GDM1 (cell line): ENCODE measurements at regions not wholly inside any gene's neighbourhood (a gene's known extent, or its start where the extent isn't known, plus 50 kb on each side); places are given as distances from the start of the nearest gene placed in this dataset.
"Not testable (repeated sequence)": the region's sequence is repeated elsewhere in the genome, so short reads cannot be mapped to it uniquely, and the experiment has no call there.

Source experiments
- DNase-seq: peaks from one replicate; lab custom pipeline; 2025; lab: John Stamatoyannopoulos, UW

DNA sequence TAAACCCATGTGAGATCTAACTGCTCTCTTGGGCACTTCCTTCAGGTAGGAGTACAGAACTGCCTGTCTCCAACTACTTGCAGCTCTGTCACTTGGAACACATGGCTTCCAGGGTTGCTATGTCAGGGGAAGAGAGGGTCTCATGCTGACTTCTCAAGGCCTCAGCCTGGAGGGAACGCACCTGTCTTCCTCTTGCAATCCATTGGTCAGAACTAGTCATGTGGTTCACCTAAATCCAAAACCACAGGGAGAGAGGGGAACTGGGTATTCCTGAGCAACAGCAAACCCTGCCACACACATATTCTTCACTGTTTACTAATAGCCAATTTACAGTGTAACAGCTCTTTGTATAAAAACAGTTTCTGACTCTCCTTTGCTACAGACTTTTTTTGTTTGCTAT is 206.1 kb downstream of the KCNJ2 start:
- no peak for DNase-seq

GRCh38 chr17:70375813-70376770 is 206.8 kb downstream of the KCNJ2 start:
- DNase-seq: no peak

DNA sequence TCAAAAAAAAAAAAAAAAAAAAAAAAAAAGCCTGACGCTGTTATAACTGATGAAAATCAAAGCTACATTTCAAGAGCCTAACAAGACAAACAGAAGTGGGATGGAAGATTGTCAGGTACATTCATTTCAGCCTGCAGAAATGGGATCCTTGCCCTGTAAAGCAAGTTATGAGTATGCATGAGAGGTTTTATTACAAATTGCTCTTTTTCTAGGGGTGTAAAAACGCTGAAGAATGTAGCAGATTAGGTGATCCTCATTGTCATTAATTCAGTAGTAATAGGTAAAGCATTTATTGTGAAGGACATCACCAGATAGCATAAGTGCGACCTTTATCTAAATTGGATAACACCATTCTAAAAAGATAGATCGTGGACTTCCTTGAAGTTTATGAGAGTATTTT is 208.3 kb downstream of the KCNJ2 start:
- DNase-seq: no peak

GRCh38 chr17:70378076-70378475 is 208.7 kb downstream of the KCNJ2 start:
- no peak for DNase-seq

DNA sequence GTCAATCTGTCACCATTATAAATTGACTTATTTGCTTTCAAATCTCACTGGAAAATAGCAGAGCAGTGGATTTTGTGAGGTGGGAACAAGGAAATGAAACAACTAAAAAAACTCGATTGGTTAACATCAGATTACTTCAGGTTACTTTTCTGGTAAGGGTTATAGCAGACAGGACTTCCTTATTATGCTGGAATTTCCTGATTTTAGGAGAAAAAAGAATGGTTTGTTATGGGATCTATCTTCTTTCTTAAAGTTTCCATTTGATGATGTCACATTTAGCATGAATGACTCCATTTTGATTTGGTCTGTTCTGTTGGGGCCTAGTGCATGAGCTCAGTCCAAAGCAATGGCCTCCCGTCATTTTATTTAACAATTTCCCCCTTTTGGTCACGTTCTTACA is 210.6 kb downstream of the KCNJ2 start:
- DNase-seq: no peak

DNA sequence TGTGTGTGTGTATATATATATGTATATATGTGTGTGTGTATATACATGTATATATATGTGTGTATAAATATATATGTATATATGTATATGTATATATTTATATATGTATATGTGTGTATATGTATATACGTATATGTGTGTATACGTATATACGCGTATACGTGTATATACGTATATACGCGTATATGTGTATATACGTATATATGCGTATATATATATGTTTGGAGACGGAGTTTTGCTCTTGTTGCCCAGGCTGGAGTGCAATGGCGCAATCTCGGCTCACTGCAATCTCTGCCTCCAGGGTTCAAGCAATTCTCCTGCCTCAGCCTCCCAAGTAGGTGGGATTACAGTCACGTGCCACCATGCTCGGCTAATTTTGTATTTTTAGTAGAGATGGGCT is 212.6 kb downstream of the KCNJ2 start:
- DNase-seq: not testable (repeated sequence)

DNA sequence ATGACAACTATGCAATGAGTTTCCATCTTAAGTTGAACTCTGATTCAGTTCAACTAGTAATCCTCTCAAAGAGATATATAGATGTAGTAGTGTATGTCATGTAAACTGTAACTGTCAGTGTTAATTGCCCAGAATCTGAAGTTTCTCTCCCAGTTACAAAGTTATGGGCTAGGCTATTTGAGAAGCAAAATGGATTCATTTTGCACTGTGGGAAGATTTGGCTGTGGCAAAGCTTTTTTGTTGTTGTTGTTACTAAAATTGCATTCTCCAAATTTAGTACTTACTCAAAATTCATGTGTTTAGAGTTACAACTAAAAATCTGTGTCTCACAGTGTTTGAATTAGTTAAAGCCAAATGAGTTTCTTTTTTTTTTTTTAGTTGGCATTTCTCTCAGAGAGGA is 219.0 kb downstream of the KCNJ2 start:
- no peak for DNase-seq

GRCh38 chr17:70389232-70389757 is 220.0 kb downstream of the KCNJ2 start:
- DNase-seq: not testable (repeated sequence)

GRCh38 chr17:70390049-70390448 is 220.7 kb downstream of the KCNJ2 start:
- DNase-seq: no peak

GRCh38 chr17:70394473-70395232 is 225.3 kb downstream of the KCNJ2 start:
- no peak for DNase-seq

DNA sequence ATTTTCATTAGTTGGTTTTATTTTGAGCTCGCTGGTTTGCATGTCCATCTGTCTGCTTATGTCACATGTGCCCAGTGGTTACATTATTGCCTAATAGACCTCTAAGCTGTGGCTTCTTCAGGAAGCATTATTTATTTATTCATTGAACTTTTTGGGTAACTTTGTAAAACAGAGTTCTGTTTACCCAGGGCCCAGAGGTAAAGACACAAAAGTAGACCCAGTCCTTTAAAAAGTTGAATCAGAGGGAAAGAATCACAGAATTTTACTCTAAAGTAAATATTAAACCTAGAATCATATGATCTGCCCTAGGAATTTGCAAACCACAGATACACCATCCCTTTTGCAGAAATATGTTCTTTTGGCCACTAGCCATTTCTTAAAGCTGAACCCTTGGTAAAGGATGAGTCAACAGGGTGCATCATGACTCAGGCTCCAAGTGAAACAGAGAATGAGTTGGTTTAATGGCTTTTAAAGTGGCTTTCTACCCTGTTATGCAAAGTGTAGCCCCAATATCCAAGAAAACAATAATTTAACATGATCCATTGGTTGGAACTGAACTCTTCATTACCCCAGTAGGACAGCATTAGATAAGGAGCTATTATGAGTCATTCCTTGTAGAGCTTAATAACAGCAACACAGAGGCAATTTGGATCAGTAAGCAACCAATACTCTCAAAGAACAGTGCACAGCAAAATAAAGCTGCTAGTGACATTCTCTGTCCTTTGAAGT is 236.3 kb downstream of the KCNJ2 start:
- DNase-seq: no peak

GRCh38 chr17:70407506-70407905 is 238.2 kb downstream of the KCNJ2 start:
- DNase-seq: no peak

- DNase-seq: no peak
Observed at GRCh38 chr17:70408768-70409167, 239.4 kb downstream of the KCNJ2 start.

GRCh38 chr17:70414300-70414699 is 245.0 kb downstream of the KCNJ2 start:
- no peak for DNase-seq

DNA sequence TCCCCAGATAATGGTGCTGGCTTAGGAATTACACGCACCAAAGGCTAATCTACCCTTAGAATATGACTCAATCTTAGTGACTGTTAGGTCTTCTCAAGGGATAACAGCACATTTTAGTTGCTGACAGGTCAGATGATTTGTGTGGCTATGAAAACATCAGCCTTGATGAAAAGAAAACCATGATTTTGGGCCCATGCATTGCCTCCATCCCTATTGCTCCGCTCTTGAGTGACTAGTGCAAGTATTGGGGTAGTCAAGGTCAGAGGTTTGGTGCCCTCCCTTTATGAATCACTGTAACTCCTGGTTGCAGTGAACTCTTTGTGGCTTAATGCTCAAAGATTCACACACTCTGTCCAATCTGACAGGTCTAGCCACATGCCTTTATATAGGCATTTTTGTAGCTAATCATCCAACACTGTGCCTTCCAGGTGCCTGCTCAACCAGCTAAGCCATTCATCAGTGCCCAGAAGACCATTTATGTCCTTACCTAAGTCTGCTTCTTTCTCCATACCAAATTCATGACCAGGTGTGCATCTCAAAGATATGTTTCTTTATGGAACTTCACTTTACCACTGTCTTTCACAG is 251.6 kb downstream of the KCNJ2 start:
- DNase-seq: no peak

DNA sequence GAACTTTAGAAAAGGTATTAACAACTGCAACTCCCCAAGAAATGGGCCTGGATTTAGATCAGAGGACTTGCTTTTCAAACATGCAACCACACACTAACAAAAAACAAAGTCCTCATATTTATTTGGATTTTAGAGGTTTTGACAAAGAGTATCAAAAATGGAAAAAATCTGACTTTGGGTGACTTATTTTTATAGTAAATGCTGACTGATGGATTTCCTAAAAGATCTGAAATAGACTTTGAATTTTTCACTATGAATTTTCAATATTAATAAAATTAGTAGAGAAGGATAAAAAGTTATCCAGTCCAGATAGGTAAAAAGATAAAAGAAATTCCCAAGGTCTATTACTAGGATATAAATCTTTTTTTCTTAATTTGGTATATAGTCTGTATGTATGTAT is 253.5 kb downstream of the KCNJ2 start:
- DNase-seq: no peak

GRCh38 chr17:70423562-70423961 is 254.2 kb downstream of the KCNJ2 start:
- no peak for DNase-seq

DNA sequence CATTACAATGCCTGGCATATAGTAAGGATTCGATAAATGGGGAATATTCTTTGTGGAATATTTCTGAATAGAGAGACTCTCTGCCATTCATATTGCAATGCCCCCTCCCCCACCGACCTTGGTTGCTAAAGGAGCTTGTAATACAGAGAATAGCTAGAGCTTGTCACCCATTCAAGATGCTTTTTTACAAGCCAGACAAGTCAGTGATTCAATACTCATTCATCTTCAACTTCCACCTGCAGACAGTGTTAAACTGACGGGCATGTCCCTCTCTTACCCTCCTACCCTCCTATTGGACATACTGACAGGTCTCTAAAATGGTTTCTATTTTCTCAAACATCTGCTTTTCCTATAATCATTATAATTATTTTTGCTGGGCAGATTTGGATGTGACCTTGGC is 257.4 kb downstream of the KCNJ2 start:
- no peak for DNase-seq

DNA sequence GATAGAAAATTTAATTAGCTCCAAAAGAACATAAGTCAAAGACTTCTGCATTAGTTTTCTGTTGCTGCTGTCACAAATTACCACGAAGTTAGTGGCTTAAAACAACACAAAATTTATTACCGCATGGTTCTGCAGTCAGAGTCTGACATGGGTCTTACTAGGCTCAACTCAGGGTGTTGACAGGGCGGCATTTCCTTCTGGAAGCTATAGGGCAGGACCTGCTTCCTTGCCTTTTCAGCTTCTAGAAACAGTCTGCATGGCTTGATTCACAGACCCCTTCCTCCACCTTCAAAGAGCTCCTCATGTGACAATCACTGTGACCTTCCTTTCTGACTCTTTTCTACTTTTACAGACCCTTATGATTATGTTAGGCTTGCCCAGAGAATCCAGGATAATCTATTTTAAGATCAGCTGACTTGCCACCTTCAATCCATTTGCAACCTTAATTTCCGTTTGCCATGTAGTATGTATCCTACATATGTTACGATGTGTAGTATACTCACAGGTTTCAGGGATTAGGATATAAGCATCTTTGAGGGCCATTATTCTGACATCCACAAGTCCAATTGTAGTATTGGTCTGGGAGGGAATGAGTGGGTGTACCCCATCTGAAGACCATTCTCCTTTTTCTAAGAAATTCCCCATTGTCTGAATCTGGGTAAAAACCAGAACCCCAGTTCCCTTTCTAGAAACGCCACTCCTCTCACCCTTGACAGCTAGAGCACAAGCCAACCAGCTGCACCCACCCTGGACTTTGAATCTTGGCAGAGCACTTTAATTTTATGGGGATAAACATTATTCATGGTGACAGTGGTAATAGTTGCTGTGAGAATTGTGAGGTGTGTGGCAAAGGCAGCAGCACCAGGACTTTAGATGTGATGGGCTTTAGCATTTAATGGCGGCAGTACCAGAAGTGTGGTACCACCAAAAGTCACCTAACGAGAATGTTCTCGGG is 265.5 kb downstream of the KCNJ2 start:
- no peak for DNase-seq

GRCh38 chr17:70437656-70438055 is 268.3 kb downstream of the KCNJ2 start:
- DNase-seq: no peak

DNA sequence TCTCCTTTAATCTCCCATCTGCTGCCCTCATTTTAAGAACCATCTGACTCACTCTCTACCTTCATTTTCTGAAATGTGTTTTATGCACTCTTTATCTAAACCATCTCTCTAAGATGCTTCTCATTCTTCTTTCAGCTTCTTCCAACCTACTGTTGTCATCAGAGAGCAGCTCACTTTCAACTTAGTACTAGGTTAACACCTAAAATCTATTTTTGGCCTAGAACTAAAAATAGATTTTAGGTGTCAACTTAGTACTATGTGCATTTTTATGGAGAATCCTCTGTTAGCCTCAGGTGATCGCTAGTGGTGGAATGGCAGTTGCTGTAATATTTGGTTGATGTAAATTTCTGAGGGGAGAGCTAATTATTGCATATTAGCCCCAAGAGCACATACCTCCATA is 277.1 kb downstream of the KCNJ2 start:
- DNase-seq: no peak
